PC-3 (cell line): ENCODE measurements at regions not wholly inside any gene's neighbourhood (a gene's known extent, or its start where the extent isn't known, plus 50 kb on each side); places are given as distances from the start of the nearest gene placed in this dataset.

Source experiments
- ATAC-seq: fragments of 200-7000 bp; cut with Tn5 transposase; 2 replicates; pipeline ENCODE4 v1.9.1; 2020; ENCODE audit warnings: mild to moderate bottlenecking, moderate library complexity
- BruUV-seq: library from RNA; stranded (reverse); fragments of 400-500 nt; replicated peaks from 2 replicates; lab custom pipeline; 2021; lab: Mats Ljungman, UMichigan
- CTCF ChIA-PET: fragments of 300-600 bp; sonication (Branson Sonifier 250); formaldehyde crosslinking; loops from one replicate; lab custom pipeline; 2022; ENCODE audit warnings: antibody characterized with exemption; lab: Charles Lee
- POLR2A ChIA-PET: fragments of 300-600 bp; sonication (Branson Sonifier 250); formaldehyde crosslinking; loops from one replicate; lab custom pipeline; 2022; ENCODE audit warnings: antibody characterized with exemption; ENCODE audit not compliant: unreplicated experiment; lab: Charles Lee
- DNase-seq: peaks from one replicate; pipeline ENCODE4 v3.0.0-alpha.2; 2015
- H2AFZ ChIP-seq: fragments of 300-600 bp; sonication (generic); 2 replicates; pipeline ENCODE4 v1.6.0; 2016; ENCODE audit warnings: antibody characterized with exemption, low read length
- H3F3A ChIP-seq: fragments of 300-600 bp; sonication (generic); one replicate; pipeline ENCODE4 v1.6.0; 2017; ENCODE audit warnings: antibody characterized with exemption, low read length, control low read depth, mild to moderate bottlenecking; ENCODE audit not compliant: unreplicated experiment
- H3K27ac ChIP-seq: fragments of 300-600 bp; sonication (generic); 2 replicates; pipeline ENCODE4 v1.5.1; 2016; ENCODE audit warnings: mild to moderate bottlenecking, low read length
- H3K27me3 ChIP-seq: fragments of 300-600 bp; sonication (generic); 2 replicates; pipeline ENCODE4 v1.6.1; 2016; ENCODE audit warnings: low read length, mixed read lengths
- H3K36me3 ChIP-seq: fragments of 300-600 bp; sonication (generic); 2 replicates; pipeline ENCODE4 v1.6.1; 2016; ENCODE audit warnings: low read depth, mixed run types, low read length, mixed read lengths
- H3K4me1 ChIP-seq: fragments of 300-600 bp; sonication (generic); 2 replicates; pipeline ENCODE4 v1.5.1; 2016; ENCODE audit warnings: low read length; ENCODE audit not compliant: insufficient read depth
- H3K4me2 ChIP-seq: fragments of 300-600 bp; sonication (generic); 2 replicates; pipeline ENCODE4 v1.6.0; 2016; ENCODE audit warnings: low read length
- H3K4me3 ChIP-seq: fragments of 300-600 bp; sonication (generic); 2 replicates; pipeline ENCODE4 v1.5.1; 2016; ENCODE audit warnings: mild to moderate bottlenecking, low read length, mixed read lengths
- H3K79me2 ChIP-seq: fragments of 300-600 bp; sonication (generic); 2 replicates; pipeline ENCODE4 v1.6.1; 2017; ENCODE audit warnings: low read length, mixed read lengths
- H3K9ac ChIP-seq: fragments of 300-600 bp; sonication (generic); 2 replicates; pipeline ENCODE4 v1.6.0; 2016; ENCODE audit warnings: mild to moderate bottlenecking, low read length
- H3K9me2 ChIP-seq: fragments of 300-600 bp; sonication (generic); replicated peaks from 2 replicates; pipeline ENCODE4 v1.6.1; 2016; ENCODE audit warnings: mixed run types, low read length, mixed read lengths
- H3K9me3 ChIP-seq: fragments of 300-600 bp; sonication (generic); 2 replicates; pipeline ENCODE4 v1.6.1; 2016; ENCODE audit warnings: low read length, mixed read lengths
- H4K20me1 ChIP-seq: fragments of 300-600 bp; sonication (generic); 2 replicates; pipeline ENCODE4 v1.6.1; 2016; ENCODE audit warnings: low read length, mixed read lengths
- CTCF ChIP-seq: fragments of 300-600 bp; sonication (generic); conservative IDR thresholded peaks from 2 replicates; pipeline ENCODE4 v1.5.1; 2017; ENCODE audit warnings: antibody characterized with exemption, low read depth, mild to moderate bottlenecking, low read length
- EZH2 ChIP-seq: fragments of 300-600 bp; sonication (generic); IDR thresholded peaks from one replicate; pipeline ENCODE4 v1.6.1; 2017; ENCODE audit warnings: antibody characterized with exemption, mild to moderate bottlenecking, low read length; ENCODE audit not compliant: unreplicated experiment
- EZH2phosphoT487 ChIP-seq: fragments of 300-600 bp; sonication (generic); IDR thresholded peaks from 2 replicates; pipeline ENCODE4 v1.6.1; 2018; ENCODE audit warnings: mild to moderate bottlenecking, antibody characterized with exemption, low read length, borderline replicate concordance
- intact Hi-C: fragments of 100-400 bp; cut with micrococcal nuclease; formaldehyde crosslinking; loops from 2 replicates; pipeline ENCODE4 v1.9.0; 2023

- no peak for DNase-seq
- BruUV-seq: no TSS peak
Measured at GRCh38 chr5:38723426-38723825, 122.4 kb upstream of the OSMR start.

GRCh38 chr5:38724301-38725030 lies 121.3 kb upstream of the OSMR start:
- Histone ChIP-seq H3K27ac (no peak overlapping the region), H3K9me2 (no peaks in the 10 kb centered on the region), H3K36me3 (no peaks in the 10 kb centered on the region), H3K9ac (no peak overlapping the region), H4K20me1 (no peaks in the 10 kb centered on the region), H3K4me3 (no peak overlapping the region), H3K9me3 (no peaks in the 10 kb centered on the region), H3K4me1 (peaks cover 15% of the 10 kb centered on the region), H3K4me2 (0 out of 2 replicates have a peak overlapping the region, but pooled peaks have one; percentile 6), H2AFZ (no peak overlapping the region), H3F3A (no peaks in the 10 kb centered on the region), H3K27me3 (no peaks in the 10 kb centered on the region), H3K79me2 (no peaks in the 10 kb centered on the region)
- CTCF ChIA-PET: no interaction called here
- POLR2A ChIA-PET: no interaction called here
- intact Hi-C loops: no loop called here
- peak; percentile 42 for DNase-seq
- ATAC-seq: peak; percentile 74
- no TSS peak for BruUV-seq
- TF ChIP-seq EZH2phosphoT487 (no peak), CTCF (no peak; the same call in 1 of the 2 replicates), EZH2 (no peak)

More at GRCh38 chr5:38723426-38723825, 122.4 kb upstream of the OSMR start:
- TF ChIP-seq EZH2phosphoT487 (no peak), CTCF (no peak), EZH2 (no peak)
- H3K9me2 ChIP-seq: no peaks in the 10 kb centered on the region
- no peaks in the 10 kb centered on the region for H3F3A ChIP-seq
- H3K27ac ChIP-seq: no peak overlapping the region
- H3K4me3 ChIP-seq: no peak overlapping the region
- no peaks in the 10 kb centered on the region for H3K9me3 ChIP-seq
- no peaks in the 10 kb centered on the region for H3K79me2 ChIP-seq
- no peaks in the 10 kb centered on the region for H4K20me1 ChIP-seq
- H3K36me3 ChIP-seq: no peaks in the 10 kb centered on the region
- ATAC-seq: no peak
- POLR2A ChIA-PET: no interaction called here
- H3K9ac ChIP-seq: no peak overlapping the region
- H3K4me1 ChIP-seq: peaks cover 15% of the 10 kb centered on the region
- no peak overlapping the region for H3K4me2 ChIP-seq
- intact Hi-C loops: no loop called here
- H3K27me3 ChIP-seq: no peaks in the 10 kb centered on the region
- no peak overlapping the region for H2AFZ ChIP-seq
- CTCF ChIA-PET: no interaction called here

- ATAC-seq (no peak), DNase-seq (no peak)
- no peaks in the 10 kb centered on the region for H3K79me2 ChIP-seq
- BruUV-seq: no TSS peak
- no peak overlapping the region for H3K27ac ChIP-seq
- POLR2A ChIA-PET: no interaction called here
- peaks cover 8% of the 10 kb centered on the region; the same call in 1 of the 2 replicates for H3K4me1 ChIP-seq
- no peak overlapping the region for H3K4me3 ChIP-seq
- no peak for TF ChIP-seq EZH2phosphoT487
- TF ChIP-seq EZH2: no peak
- TF ChIP-seq CTCF: no peak
- intact Hi-C loops: no loop called here
- H3K9me2 ChIP-seq: no peaks in the 10 kb centered on the region
- no peak overlapping the region for H3K4me2 ChIP-seq
- H3F3A ChIP-seq: no peaks in the 10 kb centered on the region
- H2AFZ ChIP-seq: no peak overlapping the region
- no peak overlapping the region for H3K9ac ChIP-seq
- no peaks in the 10 kb centered on the region for H3K36me3 ChIP-seq
- H3K27me3 ChIP-seq: no peaks in the 10 kb centered on the region
- no peaks in the 10 kb centered on the region for H4K20me1 ChIP-seq
- CTCF ChIA-PET: no interaction called here
- no peaks in the 10 kb centered on the region for H3K9me3 ChIP-seq
Measured at GRCh38 chr5:38725371-38725865, 120.4 kb upstream of the OSMR start.
